Gastroesophageal sphincter (tissue), 3 donors: ENCODE measurements at regions not wholly inside any gene's neighbourhood (a gene's known extent, or its start where the extent isn't known, plus 50 kb on each side); places are given as distances from the start of the nearest gene placed in this dataset.

Source experiments
- POLR2A ChIP-seq, 2 donors: fragments of 450-650 bp; IDR thresholded peaks; one replicate each; pipeline ENCODE4 v1.6.1; 2017; ENCODE audit warnings: antibody characterized with exemption in 2 of 2, mild to moderate bottlenecking in 2 of 2, moderate library complexity in 1 of 2
- POLR2AphosphoS5 ChIP-seq: sonication (generic); formaldehyde crosslinking; IDR thresholded peaks from one replicate; pipeline ENCODE4 v1.6.1; 2017; ENCODE audit warnings: antibody characterized with exemption
- TF ChIP-seq, protein P1 (sequence below), 4 experiments: fragments of 200-600 bp in 2 of 4; fragments of 450-650 bp in 2 of 4; sonication (generic) in 1 of 4; IDR thresholded peaks; one replicate each; pipeline ENCODE4 v1.5.1; 2017 to 2019; ENCODE audit warnings: antibody characterized with exemption in 4 of 4, mild to moderate bottlenecking in 2 of 4, moderate library complexity in 2 of 4

DNA sequence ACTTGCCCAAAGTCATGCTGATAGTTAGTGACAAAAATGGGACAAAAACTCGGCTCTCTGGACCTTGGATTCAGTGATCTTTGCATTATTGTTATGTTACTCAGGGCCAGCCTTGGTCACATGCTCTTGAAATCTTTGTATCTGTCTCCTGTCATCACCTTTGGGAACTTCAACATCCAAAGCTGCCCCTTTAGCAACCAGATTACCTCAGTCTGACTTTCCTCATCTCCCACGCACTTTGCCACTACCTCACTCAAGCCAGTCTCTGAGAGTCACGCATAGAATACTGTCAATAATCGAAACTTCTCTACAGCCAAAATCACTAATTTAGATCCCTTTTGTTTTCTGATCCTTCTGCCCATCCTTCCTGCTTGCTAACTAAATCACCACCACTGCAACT lies 90.8 kb upstream of the DAAM1 start:
- TF ChIP-seq, protein P1, sequence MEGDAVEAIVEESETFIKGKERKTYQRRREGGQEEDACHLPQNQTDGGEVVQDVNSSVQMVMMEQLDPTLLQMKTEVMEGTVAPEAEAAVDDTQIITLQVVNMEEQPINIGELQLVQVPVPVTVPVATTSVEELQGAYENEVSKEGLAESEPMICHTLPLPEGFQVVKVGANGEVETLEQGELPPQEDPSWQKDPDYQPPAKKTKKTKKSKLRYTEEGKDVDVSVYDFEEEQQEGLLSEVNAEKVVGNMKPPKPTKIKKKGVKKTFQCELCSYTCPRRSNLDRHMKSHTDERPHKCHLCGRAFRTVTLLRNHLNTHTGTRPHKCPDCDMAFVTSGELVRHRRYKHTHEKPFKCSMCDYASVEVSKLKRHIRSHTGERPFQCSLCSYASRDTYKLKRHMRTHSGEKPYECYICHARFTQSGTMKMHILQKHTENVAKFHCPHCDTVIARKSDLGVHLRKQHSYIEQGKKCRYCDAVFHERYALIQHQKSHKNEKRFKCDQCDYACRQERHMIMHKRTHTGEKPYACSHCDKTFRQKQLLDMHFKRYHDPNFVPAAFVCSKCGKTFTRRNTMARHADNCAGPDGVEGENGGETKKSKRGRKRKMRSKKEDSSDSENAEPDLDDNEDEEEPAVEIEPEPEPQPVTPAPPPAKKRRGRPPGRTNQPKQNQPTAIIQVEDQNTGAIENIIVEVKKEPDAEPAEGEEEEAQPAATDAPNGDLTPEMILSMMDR (IDR thresholded peaks at IDR 0.05) = no peak
- TF ChIP-seq POLR2A (IDR thresholded peaks at IDR 0.05) = no peak
- no peak for TF ChIP-seq POLR2AphosphoS5
